Stimulated activated CD4-positive, alpha-beta T cell treated with anti-CD3 and anti-CD28 coated beads, Interleukin-12 subunit alpha, Interleukin-12 subunit beta, amount 100 ng/mL, for 48 hours (primary cell): ENCODE measurements at regions not wholly inside any gene's neighbourhood (a gene's known extent, or its start where the extent isn't known, plus 50 kb on each side); places are given as distances from the start of the nearest gene placed in this dataset.

Experiments used
- DNase-seq, 3 donors: peaks; one replicate each; pipeline ENCODE4 v3.0.0-alpha.2; 2020; ENCODE audit warnings: low read depth in 2 of 3, low spot score in 1 of 3

- no peak for DNase-seq
These were observed 138.3 kb upstream of the AGBL1 start for GRCh38 chr15:85941186-85941855.

GRCh38 chr15:85942632-85943031, 137.0 kb upstream of the AGBL1 start:
- no peak for DNase-seq

- no peak for DNase-seq
These were observed 136.5 kb upstream of the AGBL1 start for GRCh38 chr15:85943151-85943550.

- no peak for DNase-seq
These were observed 135.9 kb upstream of the AGBL1 start for GRCh38 chr15:85943791-85944190.

GRCh38 chr15:85947021-85947420, 132.7 kb upstream of the AGBL1 start:
- no peak for DNase-seq

- no peak for DNase-seq
These were observed 131.7 kb upstream of the AGBL1 start for GRCh38 chr15:85947936-85948335.

GRCh38 chr15:85950101-85950500, 129.6 kb upstream of the AGBL1 start:
- DNase-seq, result no peak

- no peak for DNase-seq
These were observed 125.1 kb upstream of the AGBL1 start for GRCh38 chr15:85954586-85954985.

GRCh38 chr15:85955501-85956391, 123.9 kb upstream of the AGBL1 start:
- DNase-seq, result no peak

GRCh38 chr15:85956532-85957275, 123.0 kb upstream of the AGBL1 start:
- no peak for DNase-seq

GRCh38 chr15:85959611-85960010, 120.1 kb upstream of the AGBL1 start:
- no peak for DNase-seq

- DNase-seq, result no peak
These were observed 119.3 kb upstream of the AGBL1 start for GRCh38 chr15:85960381-85960780.

GRCh38 chr15:85961821-85962220, 117.8 kb upstream of the AGBL1 start:
- DNase-seq, result no peak

GRCh38 chr15:85963262-85963760, 116.4 kb upstream of the AGBL1 start:
- DNase-seq, result no peak

- no peak for DNase-seq
These were observed 115.2 kb upstream of the AGBL1 start for GRCh38 chr15:85964471-85964870.

- no peak for DNase-seq
These were observed 112.1 kb upstream of the AGBL1 start for GRCh38 chr15:85967553-85967952.

GRCh38 chr15:85972805-85973540, 106.7 kb upstream of the AGBL1 start:
- DNase-seq, result no peak

GRCh38 chr15:85973584-85974347, 105.9 kb upstream of the AGBL1 start:
- no peak for DNase-seq

- DNase-seq, result no peak
These were observed 105.3 kb upstream of the AGBL1 start for GRCh38 chr15:85974348-85974705.

- no peak for DNase-seq
These were observed 104.9 kb upstream of the AGBL1 start for GRCh38 chr15:85974742-85975141.
